Activated CD8-positive, alpha-beta T cell treated with anti-CD3 and anti-CD28 coated beads for 36 hours (primary cell): ENCODE measurements at regions not wholly inside any gene's neighbourhood (a gene's known extent, or its start where the extent isn't known, plus 50 kb on each side); places are given as distances from the start of the nearest gene placed in this dataset.

Experiments used
- ATAC-seq: fragments of 200-7000 bp; cut with Tn5 transposase; one replicate; pipeline ENCODE4 v1.10.0; 2021; ENCODE audit warnings: mild to moderate bottlenecking, moderate library complexity
- CTCF ChIA-PET: fragments of 350-600 bp; sonication (Branson Sonifier 250); formaldehyde crosslinking; loops from one replicate; lab custom pipeline; 2021; ENCODE audit warnings: antibody characterized with exemption; lab: Charles Lee
- POLR2A ChIA-PET: fragments of 350-600 bp; sonication (Branson Sonifier 250); formaldehyde crosslinking; loops from one replicate; lab custom pipeline; 2021; ENCODE audit warnings: antibody characterized with exemption; lab: Charles Lee
- DNase-seq: peaks from one replicate; pipeline ENCODE4 v3.0.0-alpha.2; 2020
- H3K27ac Mint-ChIP-seq: one replicate; pipeline ENCODE4 v1.8.0; 2021; ENCODE audit warnings: mild to moderate bottlenecking, mixed read lengths
- H3K27me3 Mint-ChIP-seq: one replicate; pipeline ENCODE4 v1.8.0; 2021; ENCODE audit warnings: mixed read lengths
- H3K36me3 Mint-ChIP-seq: one replicate; pipeline ENCODE4 v1.8.0; 2021; ENCODE audit warnings: low read depth, mixed read lengths
- H3K4me1 Mint-ChIP-seq: one replicate; pipeline ENCODE4 v1.8.0; 2021; ENCODE audit warnings: low read depth, mixed read lengths
- H3K4me3 Mint-ChIP-seq: one replicate; pipeline ENCODE4 v1.8.0; 2021; ENCODE audit warnings: mild to moderate bottlenecking, moderate library complexity, mixed read lengths
- H3K9me3 Mint-ChIP-seq: one replicate; pipeline ENCODE4 v1.8.0; 2021; ENCODE audit warnings: mixed read lengths
- CTCF ChIP-seq: fragments of 200-600 bp; IDR thresholded peaks from one replicate; pipeline ENCODE4 v1.8.0; 2022; ENCODE audit warnings: antibody characterized with exemption, mild to moderate bottlenecking
- intact Hi-C: fragments of 100-400 bp; cut with micrococcal nuclease; formaldehyde crosslinking; loops from one replicate; pipeline ENCODE4 v1.10.0; 2022

- ChIA-PET POLR2A (no interaction called here), CTCF (no interaction called here)
- Mint-ChIP-seq H3K27ac (no peak overlapping the region), H3K36me3 (no peaks in the 10 kb centered on the region), H3K4me1 (no peaks in the 10 kb centered on the region), H3K9me3 (no peaks in the 10 kb centered on the region), H3K4me3 (no peak overlapping the region), H3K27me3 (no peaks in the 10 kb centered on the region)
- ATAC-seq: no peak
- no peak for TF ChIP-seq CTCF
- intact Hi-C loops: no loop called here
- no peak for DNase-seq
These were observed 374.7 kb downstream of the DDX10 start for GRCh38 chr11:109039611-109040010.

- DNase-seq (no peak), ATAC-seq (no peak)
- Mint-ChIP-seq H3K36me3 (no peaks in the 10 kb centered on the region), H3K9me3 (no peaks in the 10 kb centered on the region), H3K4me3 (no peak overlapping the region), H3K27me3 (no peaks in the 10 kb centered on the region), H3K27ac (no peak overlapping the region), H3K4me1 (no peaks in the 10 kb centered on the region)
- CTCF ChIA-PET: no interaction called here
- no peak for TF ChIP-seq CTCF
- POLR2A ChIA-PET: no interaction called here
- intact Hi-C loops: no loop called here
These were observed 375.4 kb downstream of the DDX10 start for GRCh38 chr11:109040303-109040702.

GRCh38 chr11:109041876-109042275 lies 377.0 kb downstream of the DDX10 start:
- H3K9me3 Mint-ChIP-seq: no peaks in the 10 kb centered on the region
- ChIA-PET POLR2A (no interaction called here), CTCF (no interaction called here)
- H3K4me1 Mint-ChIP-seq: no peaks in the 10 kb centered on the region
- no peak overlapping the region for H3K4me3 Mint-ChIP-seq
- TF ChIP-seq CTCF: no peak
- ATAC-seq (no peak), DNase-seq (no peak)
- no peaks in the 10 kb centered on the region for H3K36me3 Mint-ChIP-seq
- H3K27ac Mint-ChIP-seq: no peak overlapping the region
- intact Hi-C loops: no loop called here
- H3K27me3 Mint-ChIP-seq: no peaks in the 10 kb centered on the region

GRCh38 chr11:109043315-109043714 lies 378.4 kb downstream of the DDX10 start:
- ATAC-seq (no peak), DNase-seq (no peak)
- CTCF ChIA-PET: no interaction called here
- no peaks in the 10 kb centered on the region for H3K36me3 Mint-ChIP-seq
- H3K4me3 Mint-ChIP-seq: no peak overlapping the region
- H3K27ac Mint-ChIP-seq: no peak overlapping the region
- intact Hi-C loops: no loop called here
- no peak for TF ChIP-seq CTCF
- no peaks in the 10 kb centered on the region for H3K27me3 Mint-ChIP-seq
- POLR2A ChIA-PET: no interaction called here
- H3K4me1 Mint-ChIP-seq: no peaks in the 10 kb centered on the region
- H3K9me3 Mint-ChIP-seq: no peaks in the 10 kb centered on the region

GRCh38 chr11:109046284-109046992 lies 375.6 kb upstream of the C11orf87 start:
- Mint-ChIP-seq H3K27me3 (no peaks in the 10 kb centered on the region), H3K4me3 (no peak overlapping the region), H3K4me1 (no peaks in the 10 kb centered on the region), H3K36me3 (no peaks in the 10 kb centered on the region), H3K27ac (no peak overlapping the region), H3K9me3 (no peaks in the 10 kb centered on the region)
- TF ChIP-seq CTCF: no peak
- intact Hi-C loops: no loop called here
- ATAC-seq (no peak), DNase-seq (no peak)
- CTCF ChIA-PET: no interaction called here
- POLR2A ChIA-PET: no interaction called here
